ENCODE measurements at regions not wholly inside any gene's neighbourhood (a gene's known extent, or its start where the extent isn't known, plus 50 kb on each side); places are given as distances from the start of the nearest gene placed in this dataset.

GRCh38 chr2:217297096-217297495 lies 437.2 kb upstream of the TNP1 start:
- TF ChIP-seq CTCF (IDR thresholded peaks at IDR 0.05): no peak
- no peak for TF ChIP-seq POLR2A (IDR thresholded peaks at IDR 0.05)

Measured in testis (tissue), 2 donors.